T-helper 2 cell (primary cell): ENCODE measurements at regions not wholly inside any gene's neighbourhood (a gene's known extent, or its start where the extent isn't known, plus 50 kb on each side); places are given as distances from the start of the nearest gene placed in this dataset.
"Not testable (repeated sequence)": the region's sequence is repeated elsewhere in the genome, so short reads cannot be mapped to it uniquely, and the experiment has no call there.

Experiments
- DNase-seq, 5 experiments: peaks; one replicate each; pipeline versions ENCODE4 v3.0.0 to v3.0.0-alpha.2; 2012 to 2022

- DNase-seq: no peak
Measured at GRCh38 chr12:58668233-58668632, 252.1 kb downstream of the LRIG3 start.

- no peak for DNase-seq
Measured at GRCh38 chr12:58668871-58669270, 251.4 kb downstream of the LRIG3 start.

DNA sequence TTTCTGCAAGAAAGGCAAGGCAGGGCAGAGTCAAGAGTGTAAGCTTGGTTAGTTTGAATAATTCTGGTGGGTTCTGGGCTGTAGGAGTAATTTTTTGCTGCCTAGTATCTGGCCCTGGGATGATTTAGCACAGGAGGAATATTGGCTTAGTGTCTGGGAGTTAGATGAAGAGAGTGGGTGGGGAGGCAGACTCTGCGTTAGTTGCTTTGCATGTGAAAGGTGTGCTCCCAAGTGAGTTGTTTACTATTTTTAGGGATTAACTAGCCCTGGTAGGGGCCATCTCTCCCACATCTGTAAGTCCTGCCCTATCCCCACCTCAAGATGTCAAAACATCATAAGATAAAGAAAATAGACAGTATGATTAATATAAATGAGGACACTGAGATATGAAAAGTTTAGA is 249.7 kb downstream of the LRIG3 start:
- DNase-seq: no peak

DNA sequence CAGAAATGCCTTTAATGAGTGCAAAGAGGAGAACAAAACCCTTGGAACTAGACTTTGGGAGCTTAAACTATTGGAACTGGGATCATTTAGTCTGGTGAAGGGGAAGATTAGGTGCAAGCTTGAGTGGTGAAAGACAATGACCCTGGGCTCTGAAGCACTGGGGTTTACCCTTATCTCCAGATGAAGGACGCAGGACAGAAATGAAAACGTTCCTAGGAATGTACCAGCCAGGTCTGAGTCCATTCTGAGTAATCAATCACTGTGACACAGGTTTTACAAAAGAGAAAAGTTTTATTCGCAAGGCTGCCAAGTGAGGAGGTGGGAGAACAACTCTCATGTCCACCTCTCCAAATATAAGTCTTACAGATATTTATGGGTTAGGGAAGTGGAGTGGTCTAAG is 249.1 kb downstream of the LRIG3 start:
- DNase-seq: no peak

DNA sequence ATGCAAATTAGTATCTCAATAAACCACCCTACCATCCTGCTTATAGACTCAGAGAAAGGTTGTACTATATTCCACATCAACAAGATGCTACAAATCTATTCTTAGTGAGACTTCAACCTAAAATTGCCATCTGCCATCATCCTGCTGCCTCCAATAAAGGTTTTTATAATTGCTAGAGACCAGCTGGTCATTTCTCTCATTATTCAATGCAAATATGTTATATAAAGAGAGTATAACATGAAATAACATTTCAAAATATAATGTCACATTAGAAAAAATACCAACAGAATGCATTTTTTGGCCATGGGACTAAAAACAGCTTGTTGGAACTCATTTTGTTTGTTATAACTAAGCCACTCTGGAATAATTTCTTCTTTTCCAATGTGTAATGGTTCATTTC is 247.3 kb downstream of the LRIG3 start:
- no peak for DNase-seq

DNA sequence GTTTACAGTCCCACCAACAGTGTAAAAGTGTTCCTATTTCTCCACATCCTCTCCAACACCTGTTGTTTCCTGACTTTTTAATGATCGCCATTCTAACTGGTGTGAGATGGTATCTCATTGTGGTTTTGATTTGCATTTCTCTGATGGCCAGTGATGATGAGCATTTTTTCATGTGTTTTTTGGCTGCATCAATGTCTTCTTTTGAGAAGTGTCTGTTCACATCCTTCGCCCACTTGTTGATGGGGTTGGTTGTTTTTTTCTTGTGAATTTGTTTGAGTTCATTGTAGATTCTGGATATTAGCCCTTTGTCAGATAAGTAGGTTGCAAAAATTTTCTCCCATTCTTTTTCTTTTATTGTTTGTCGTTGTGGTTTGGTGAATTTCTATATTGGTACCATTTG is 242.5 kb downstream of the LRIG3 start:
- not testable (repeated sequence) for DNase-seq

- DNase-seq: no peak
Measured at GRCh38 chr12:58678753-58679152, 241.6 kb downstream of the LRIG3 start.

DNA sequence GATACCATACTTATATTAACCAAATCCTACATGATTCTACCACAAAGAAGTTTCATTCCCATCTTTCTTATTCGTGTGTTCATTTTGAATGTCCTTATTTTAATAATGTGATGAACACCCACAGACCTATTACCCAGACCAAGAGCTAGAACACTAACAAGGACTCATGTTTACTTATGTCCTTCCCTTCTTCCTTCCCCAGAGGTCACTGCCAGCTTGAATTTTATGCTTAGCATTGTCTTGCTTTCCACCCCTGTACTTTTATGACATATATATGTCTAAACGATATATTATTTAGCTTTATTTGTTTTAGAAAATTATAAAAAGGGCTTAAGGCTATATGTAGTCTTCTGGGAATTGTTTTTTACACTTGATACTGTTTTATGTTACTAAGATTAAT is 238.6 kb downstream of the LRIG3 start:
- DNase-seq: no peak

- DNase-seq: no peak
Measured at GRCh38 chr12:58695263-58695662, 225.0 kb downstream of the LRIG3 start.

GRCh38 chr12:58701536-58701935 is 218.8 kb downstream of the LRIG3 start:
- no peak for DNase-seq

DNA sequence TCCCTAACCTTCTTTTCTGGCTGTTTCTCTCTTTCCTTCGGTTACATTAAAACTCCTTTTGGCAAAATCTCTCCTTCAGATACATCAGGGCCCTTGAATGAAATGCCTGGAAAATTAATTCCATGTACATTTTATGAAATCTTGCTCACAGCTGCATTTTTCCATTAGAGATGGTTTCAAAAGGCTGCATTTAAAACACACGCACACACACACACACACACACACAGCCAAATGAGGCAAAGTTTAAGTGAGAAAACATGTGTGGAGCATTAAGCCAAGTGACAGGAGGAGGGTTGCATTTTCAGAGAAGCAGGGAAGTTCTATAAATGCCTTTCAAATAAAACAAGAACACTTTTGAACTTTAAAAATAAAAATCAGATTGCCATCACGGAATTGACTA is 216.4 kb downstream of the LRIG3 start:
- DNase-seq: no peak

DNA sequence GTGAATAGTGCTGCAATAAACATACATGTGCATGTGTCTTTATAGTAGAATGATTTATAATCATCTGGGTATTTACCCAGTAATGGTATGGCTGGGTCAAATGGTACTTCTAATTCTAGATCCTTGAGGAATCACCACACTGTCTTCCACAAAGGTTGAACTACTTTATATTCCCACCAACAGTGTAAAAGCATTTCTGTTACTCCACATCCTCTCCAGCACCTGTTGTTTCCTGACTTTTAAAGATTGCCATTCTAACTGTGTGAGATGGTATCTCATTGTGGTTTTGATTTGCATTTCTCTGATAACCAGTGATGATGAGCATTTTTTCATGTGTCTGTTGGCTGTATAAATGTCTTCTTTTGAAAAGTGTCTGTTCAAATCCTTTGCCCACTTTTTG is 215.5 kb downstream of the LRIG3 start:
- peak in 1 of 5 experiments; percentile 28 for DNase-seq

GRCh38 chr12:58710901-58711300 is 209.4 kb downstream of the LRIG3 start:
- DNase-seq: no peak

GRCh38 chr12:58711974-58712373 is 208.3 kb downstream of the LRIG3 start:
- DNase-seq: no peak

GRCh38 chr12:58712976-58713375 is 207.3 kb downstream of the LRIG3 start:
- DNase-seq: no peak

GRCh38 chr12:58719161-58719560 is 201.1 kb downstream of the LRIG3 start:
- DNase-seq: no peak

DNA sequence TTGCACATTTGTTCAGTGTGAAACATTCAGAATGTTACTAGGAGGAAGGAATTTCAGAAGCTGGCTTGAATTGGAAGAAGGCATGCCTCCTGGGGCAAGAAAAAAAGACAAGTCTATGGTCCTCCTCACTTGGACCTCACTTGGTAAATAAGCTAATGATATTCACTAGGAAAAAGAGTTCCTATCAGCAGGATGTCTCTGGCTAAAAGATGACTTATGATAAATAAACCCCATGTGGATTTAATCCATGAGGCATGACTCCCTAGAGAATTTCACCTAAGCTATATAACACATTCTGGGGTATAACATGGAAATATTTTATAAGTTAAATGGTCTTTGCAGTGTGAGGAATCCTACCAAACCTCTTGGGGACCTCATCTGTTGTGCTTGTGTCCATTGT is 199.9 kb downstream of the LRIG3 start:
- DNase-seq: no peak

DNA sequence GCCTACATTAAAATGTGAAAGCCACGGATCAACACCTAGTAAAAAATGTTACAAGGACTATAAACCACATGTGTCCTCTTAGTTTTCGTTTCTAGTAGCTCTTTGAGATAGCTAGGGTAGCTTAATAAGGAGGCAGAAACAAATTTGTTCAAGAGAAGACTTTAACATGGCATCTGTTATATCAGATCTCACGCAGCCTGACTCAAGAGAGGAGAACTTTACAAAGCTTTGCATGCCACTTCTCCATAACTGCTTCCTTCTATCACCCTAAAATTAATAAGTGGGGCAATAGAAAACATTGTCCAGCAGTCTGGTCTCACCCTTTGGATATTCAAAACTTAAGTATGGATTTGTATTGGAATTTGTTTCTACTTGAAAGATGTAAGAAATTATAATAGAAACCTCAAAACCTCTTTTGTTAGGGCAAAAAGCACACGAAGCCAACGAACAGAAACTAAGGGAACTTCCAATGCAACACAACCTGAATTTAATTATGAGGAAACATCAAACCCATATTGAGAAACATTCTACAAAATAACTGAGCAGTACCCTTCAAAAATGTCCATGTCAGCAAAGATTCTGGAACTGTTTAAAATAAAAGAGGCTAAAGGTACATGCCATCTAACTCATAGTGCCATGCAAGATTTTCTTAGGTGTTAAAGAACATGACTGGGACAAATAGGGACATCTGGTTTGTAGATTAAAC is 194.8 kb downstream of the LRIG3 start:
- DNase-seq: no peak

GRCh38 chr12:58727521-58727920 is 192.8 kb downstream of the LRIG3 start:
- DNase-seq: no peak

DNA sequence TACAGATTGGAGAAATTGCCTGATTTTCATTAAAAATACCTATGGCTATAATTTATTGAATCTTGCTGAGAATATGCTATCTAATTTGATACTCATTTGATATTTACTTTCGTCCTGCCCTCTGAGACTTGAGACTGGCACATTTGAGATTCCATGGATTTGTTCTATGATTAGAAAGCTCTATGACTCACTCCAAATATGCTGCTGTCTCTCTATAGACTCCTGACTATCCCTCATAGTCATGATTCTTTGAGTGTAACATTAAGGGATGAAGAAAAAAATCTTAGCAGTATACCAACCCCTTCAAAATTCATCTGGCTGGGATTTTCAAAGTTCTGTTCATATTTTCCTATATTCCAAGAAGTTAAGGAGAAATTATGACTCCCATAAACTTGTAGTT is 191.9 kb downstream of the LRIG3 start:
- DNase-seq: no peak

DNA sequence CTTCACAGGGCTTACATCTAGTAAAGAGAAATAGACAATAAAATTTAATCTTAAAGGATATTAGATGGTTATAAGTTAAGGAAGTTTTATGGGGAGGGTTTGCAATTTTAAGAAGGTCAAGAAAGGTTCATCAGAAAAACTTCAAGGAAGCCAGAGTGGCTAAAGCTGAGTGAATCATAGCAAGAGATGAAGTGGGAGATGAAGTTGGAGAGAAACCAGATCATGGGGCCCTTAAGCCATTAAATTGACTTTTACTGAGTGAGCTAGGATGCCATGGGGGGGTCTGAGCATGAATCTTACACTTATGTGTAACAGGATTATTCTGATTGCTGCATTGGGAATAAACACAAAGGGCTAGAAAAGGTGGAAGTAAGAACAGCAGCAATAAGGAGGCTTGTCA is 189.2 kb downstream of the LRIG3 start:
- DNase-seq: no peak

GRCh38 chr12:58732894-58733293 is 187.4 kb downstream of the LRIG3 start:
- no peak for DNase-seq

DNA sequence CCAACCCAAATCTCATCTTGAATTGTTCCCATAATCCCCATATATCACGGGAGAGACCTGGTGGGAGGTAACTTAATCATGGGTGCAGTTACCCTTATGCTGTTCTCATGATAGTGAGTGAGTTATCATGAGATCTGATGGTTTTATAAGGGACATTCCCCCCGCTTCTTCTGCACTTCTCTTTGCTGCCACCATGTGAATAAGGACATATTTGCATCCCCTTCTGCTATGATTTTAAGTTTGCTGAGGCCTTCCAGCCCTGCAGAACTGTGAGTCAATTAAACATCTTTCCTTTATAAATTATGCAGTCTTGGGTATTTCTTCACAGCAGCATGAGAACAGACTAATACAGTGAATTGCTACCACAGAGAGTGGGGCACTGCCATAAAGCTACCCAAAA is 179.1 kb downstream of the LRIG3 start:
- DNase-seq: peak in 1 of 5 experiments; percentile 7

- no peak for DNase-seq
Measured at GRCh38 chr12:58745348-58746125, 174.8 kb downstream of the LRIG3 start.

DNA sequence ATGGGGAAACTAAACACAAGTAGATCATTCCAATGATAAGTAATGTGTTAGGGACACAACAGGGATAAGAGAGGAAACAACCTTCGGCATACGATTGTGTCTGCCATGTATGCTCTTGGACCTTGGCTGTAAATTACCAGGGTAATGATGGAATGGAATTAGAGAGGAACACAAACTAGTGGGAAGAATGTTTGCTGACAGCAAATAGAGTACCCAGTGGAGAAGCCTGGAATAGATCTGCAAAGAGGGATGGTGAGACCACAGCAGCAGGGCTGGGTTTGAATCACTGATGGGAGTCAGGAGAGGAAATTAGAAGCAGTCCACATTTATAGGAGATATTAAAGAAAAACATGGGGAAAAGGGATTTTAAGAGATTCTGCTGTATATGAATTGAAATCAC is 172.8 kb downstream of the LRIG3 start:
- DNase-seq: no peak
